D341Med (cell line): ENCODE measurements at regions not wholly inside any gene's neighbourhood (a gene's known extent, or its start where the extent isn't known, plus 50 kb on each side); places are given as distances from the start of the nearest gene placed in this dataset.

Source experiments
- DNase-seq: peaks from one replicate; pipeline ENCODE4 v3.0.0; 2012; ENCODE audit warnings: low spot score

DNA sequence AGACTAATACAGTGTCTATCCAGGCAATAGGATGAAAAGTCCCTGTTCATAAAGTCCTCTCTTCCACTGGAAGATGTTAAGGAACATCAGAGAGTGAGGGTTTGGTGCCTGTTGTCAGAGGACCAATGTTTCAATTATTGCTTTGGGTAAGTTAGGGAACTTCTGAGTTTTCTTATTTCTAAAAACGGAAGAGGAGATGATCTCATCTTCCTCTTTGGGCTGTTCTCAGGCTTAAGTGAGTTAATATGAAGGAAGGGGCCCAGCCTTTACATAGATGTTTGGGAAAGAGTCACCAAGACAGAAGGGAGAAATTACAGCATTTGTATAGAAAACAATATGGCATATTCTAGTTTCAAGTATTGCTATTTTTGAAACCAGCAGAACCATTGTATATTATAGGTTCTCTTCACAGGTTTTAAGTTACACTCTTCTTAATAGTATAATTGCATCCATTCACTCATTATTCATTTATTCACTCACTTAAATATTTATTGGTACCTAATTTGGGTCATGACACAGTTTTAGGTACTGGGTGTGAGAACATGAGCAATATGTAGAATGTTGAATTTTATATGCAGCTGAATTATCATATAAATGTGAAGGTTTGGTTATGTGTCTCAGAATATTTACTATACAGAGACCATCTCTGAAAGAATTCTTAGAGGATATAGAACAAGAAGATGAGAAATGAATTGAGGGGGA lies 68.5 kb upstream of the LRIG3 start:
- no peak for DNase-seq

- DNase-seq = no peak
Measured at GRCh38 chr12:58981961-58982360, 61.7 kb upstream of the LRIG3 start.

DNA sequence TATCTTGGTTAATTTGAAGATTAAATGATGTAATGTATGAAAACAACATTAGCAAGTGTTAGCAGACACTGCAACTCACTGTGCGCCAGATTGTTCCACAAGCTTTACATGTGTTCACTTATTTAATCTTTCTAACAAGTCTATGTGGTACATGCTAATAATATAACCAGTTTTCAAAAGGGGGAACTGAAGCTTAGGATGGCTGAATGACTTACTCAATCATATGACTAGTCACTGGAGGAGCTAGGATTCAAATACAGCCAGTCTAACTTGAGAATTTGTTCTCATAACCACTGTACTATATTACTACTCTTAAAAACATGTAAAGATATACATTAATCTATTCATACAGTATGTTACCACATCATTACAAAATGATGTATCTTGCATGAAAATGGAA lies 60.5 kb upstream of the LRIG3 start:
- DNase-seq = no peak

- DNase-seq = no peak
Measured at GRCh38 chr12:58978717-58979116, 58.4 kb upstream of the LRIG3 start.

DNA sequence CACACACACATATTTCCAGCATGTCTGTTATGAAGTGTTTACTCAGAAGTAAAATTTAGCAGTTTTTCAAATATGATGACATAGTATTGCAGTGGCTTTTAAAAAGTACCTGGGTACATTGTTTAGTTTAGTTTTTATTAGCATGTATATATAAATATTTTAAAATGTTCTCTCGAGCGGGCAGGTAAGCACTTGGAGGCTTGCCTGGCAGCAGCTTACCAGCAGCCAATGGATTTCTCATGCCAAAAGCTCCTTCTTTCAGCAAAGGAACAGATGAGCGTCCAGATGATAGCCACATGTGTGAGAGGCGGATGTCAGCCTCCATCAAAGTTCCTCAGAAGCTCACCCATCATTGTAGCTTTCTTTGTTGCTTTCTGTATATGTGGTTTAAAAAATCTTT lies 57.2 kb upstream of the LRIG3 start:
- no peak for DNase-seq

DNA sequence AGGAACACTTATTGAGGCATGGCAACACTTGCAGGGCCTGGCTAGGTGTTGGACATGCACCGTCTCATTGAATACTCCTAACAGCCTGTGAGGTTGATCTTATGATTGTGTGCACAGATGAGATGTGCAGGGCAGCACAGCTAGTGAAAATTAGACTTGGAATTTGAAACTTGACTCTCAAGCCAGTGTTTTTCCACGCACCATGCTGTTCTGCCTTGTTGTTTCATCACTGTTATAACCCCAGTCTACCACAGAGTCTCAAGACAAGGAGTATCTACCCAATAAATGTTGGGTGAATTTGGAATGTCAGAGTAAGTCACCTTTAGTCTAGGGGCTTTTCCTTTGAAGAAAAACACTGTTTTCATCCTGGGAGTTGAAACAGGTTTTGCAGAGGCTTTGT lies 55.8 kb upstream of the LRIG3 start:
- DNase-seq = no peak
